ENCODE measurements at regions not wholly inside any gene's neighbourhood (a gene's known extent, or its start where the extent isn't known, plus 50 kb on each side); places are given as distances from the start of the nearest gene placed in this dataset.
"Not testable (repeated sequence)": the region's sequence is repeated elsewhere in the genome, so short reads cannot be mapped to it uniquely, and the experiment has no call there.

- no peak for TF ChIP-seq CTCF (IDR thresholded peaks at IDR 0.05; ENCODE audit: low read depth, low read length)
- no peak overlapping the region for H3K4me3 ChIP-seq (ENCODE audit: low read depth, low read length)
Measured at GRCh38 chr5:45110399-45110798, 301.7 kb downstream of the MRPS30 start.

GRCh38 chr5:45113726-45114125 lies 305.0 kb downstream of the MRPS30 start:
- H3K4me3 ChIP-seq (ENCODE audit: low read depth, low read length): no peak overlapping the region
- TF ChIP-seq CTCF (IDR thresholded peaks at IDR 0.05; ENCODE audit: low read depth, low read length): no peak

- no peak for TF ChIP-seq CTCF (IDR thresholded peaks at IDR 0.05; ENCODE audit: low read depth, low read length)
- H3K4me3 ChIP-seq (ENCODE audit: low read depth, low read length): no peak overlapping the region
Measured at GRCh38 chr5:45132972-45133371, 324.2 kb downstream of the MRPS30 start.

GRCh38 chr5:45162974-45163373 lies 354.2 kb downstream of the MRPS30 start:
- TF ChIP-seq CTCF (IDR thresholded peaks at IDR 0.05; ENCODE audit: low read depth, low read length): no peak
- H3K4me3 ChIP-seq (ENCODE audit: low read depth, low read length): no peak overlapping the region

GRCh38 chr5:45171563-45171962 lies 362.8 kb downstream of the MRPS30 start:
- no peak for TF ChIP-seq CTCF (IDR thresholded peaks at IDR 0.05; ENCODE audit: low read depth, low read length)
- H3K4me3 ChIP-seq (ENCODE audit: low read depth, low read length): no peak overlapping the region

GRCh38 chr5:45172634-45173033 lies 363.9 kb downstream of the MRPS30 start:
- H3K4me3 ChIP-seq (ENCODE audit: low read depth, low read length): not testable (repeated sequence)

GRCh38 chr5:45179686-45180085 lies 370.9 kb downstream of the MRPS30 start:
- TF ChIP-seq CTCF (IDR thresholded peaks at IDR 0.05; ENCODE audit: low read depth, low read length): no peak
- H3K4me3 ChIP-seq (ENCODE audit: low read depth, low read length): no peak overlapping the region

- TF ChIP-seq CTCF (IDR thresholded peaks at IDR 0.05; ENCODE audit: low read depth, low read length): no peak
- H3K4me3 ChIP-seq (ENCODE audit: low read depth, low read length): no peak overlapping the region
Measured at GRCh38 chr5:45189042-45189441, 380.3 kb downstream of the MRPS30 start.

Measured in WI38 (cell line).